ENCODE measurements at regions not wholly inside any gene's neighbourhood (a gene's known extent, or its start where the extent isn't known, plus 50 kb on each side); places are given as distances from the start of the nearest gene placed in this dataset.

DNA sequence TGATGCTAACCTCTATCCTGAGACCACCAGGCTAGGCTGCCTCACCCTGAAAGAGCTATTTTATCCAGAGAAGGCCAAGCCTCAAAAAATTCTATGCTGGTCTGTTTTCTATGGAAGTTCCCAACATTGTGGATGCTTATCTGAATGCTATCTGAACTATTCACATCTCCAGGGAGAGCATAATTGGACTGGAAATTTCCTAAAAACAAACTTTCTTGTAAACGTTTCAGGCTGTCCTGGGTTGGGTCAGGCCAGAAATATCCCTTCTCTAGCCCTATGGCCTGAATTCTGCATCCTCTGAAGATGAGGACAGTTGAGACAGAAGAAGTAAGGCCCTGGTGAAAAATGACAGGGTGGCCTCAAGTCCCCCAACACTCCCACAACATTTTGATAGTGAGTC, 706.4 kb upstream of the NR2F2 start:
- no peak overlapping the region for H3K4me3 ChIP-seq (ENCODE audit: low read depth, low read length)
- TF ChIP-seq, protein P1, sequence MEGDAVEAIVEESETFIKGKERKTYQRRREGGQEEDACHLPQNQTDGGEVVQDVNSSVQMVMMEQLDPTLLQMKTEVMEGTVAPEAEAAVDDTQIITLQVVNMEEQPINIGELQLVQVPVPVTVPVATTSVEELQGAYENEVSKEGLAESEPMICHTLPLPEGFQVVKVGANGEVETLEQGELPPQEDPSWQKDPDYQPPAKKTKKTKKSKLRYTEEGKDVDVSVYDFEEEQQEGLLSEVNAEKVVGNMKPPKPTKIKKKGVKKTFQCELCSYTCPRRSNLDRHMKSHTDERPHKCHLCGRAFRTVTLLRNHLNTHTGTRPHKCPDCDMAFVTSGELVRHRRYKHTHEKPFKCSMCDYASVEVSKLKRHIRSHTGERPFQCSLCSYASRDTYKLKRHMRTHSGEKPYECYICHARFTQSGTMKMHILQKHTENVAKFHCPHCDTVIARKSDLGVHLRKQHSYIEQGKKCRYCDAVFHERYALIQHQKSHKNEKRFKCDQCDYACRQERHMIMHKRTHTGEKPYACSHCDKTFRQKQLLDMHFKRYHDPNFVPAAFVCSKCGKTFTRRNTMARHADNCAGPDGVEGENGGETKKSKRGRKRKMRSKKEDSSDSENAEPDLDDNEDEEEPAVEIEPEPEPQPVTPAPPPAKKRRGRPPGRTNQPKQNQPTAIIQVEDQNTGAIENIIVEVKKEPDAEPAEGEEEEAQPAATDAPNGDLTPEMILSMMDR (IDR thresholded peaks at IDR 0.05; ENCODE audit: low read depth, low read length): no peak

- H3K4me3 ChIP-seq (ENCODE audit: low read depth, low read length): no peak overlapping the region
- TF ChIP-seq, protein P1 (IDR thresholded peaks at IDR 0.05; ENCODE audit: low read depth, low read length): no peak
These were observed 705.7 kb upstream of the NR2F2 start for GRCh38 chr15:95624616-95625361.

DNA sequence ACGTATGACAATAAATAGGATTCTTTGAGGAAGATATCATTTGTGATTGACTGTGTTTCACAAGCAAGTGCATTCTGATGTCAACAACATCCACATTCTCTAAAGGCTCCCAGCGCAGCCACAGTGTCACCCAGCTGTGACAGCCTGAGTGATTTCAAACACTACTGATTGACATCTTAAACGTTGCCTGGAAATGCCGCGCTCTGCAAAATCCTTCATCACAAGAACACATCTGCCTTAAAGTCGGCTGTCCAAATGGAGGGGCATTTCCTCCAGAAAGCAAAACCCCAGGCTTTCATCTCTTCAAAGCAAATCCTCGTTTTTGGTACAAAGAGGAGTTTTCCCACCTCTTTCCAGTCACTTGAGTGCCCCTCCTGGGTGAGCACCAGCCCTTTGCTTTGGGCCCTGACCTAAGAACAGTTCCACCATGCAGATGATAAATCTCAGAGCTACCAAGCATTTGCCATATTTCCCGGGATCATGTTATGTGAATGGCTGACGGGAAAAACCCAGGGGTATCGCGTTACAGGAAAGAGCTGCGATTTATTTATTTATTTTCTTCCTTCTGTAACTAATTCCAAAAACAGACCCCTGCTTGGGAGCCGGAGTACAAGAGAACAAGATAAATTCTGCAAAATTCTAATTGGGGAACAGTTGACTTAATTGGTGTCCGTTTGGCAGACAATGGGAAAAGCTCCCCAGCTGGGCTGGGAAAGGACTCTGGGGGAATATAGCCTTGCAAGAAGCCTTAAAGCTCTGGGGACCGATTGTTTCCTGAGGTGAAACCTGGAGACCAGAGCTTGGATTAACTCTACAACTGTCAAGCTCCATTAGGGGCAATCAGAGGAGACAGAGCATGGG, 703.8 kb upstream of the NR2F2 start:
- TF ChIP-seq, protein P1 (IDR thresholded peaks at IDR 0.05; ENCODE audit: low read depth, low read length): no peak
- no peak overlapping the region for H3K4me3 ChIP-seq (ENCODE audit: low read depth, low read length)

- H3K4me3 ChIP-seq (ENCODE audit: low read depth, low read length): no peak overlapping the region
- TF ChIP-seq, protein P1 (IDR thresholded peaks at IDR 0.05; ENCODE audit: low read depth, low read length): no peak
These were observed 700.9 kb upstream of the NR2F2 start for GRCh38 chr15:95629503-95630168.

- H3K4me3 ChIP-seq (ENCODE audit: low read depth, low read length): no peak overlapping the region
- TF ChIP-seq, protein P1 (IDR thresholded peaks at IDR 0.05; ENCODE audit: low read depth, low read length): no peak
These were observed 699.8 kb upstream of the NR2F2 start for GRCh38 chr15:95630683-95631082.

DNA sequence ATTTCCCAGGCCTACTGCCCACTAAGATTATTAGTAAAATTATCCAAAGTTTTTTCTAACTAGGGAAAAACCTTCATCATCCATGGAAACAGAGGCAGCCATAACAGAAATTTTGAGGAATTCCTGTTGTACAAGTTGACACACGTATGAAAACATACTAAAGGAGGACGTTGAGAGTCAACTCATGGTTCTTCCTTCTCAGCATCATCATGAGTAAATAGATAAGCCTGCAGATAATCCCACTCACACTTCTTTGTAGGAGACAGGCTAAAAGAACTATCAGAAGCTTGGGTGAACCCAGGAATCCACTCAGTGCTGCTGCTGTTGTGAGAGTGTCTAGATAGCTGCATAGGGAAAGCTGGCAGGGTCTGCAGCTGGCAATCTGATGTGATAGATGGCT, 694.8 kb upstream of the NR2F2 start:
- TF ChIP-seq, protein P1 (IDR thresholded peaks at IDR 0.05; ENCODE audit: low read depth, low read length): no peak
- H3K4me3 ChIP-seq (ENCODE audit: low read depth, low read length): no peak overlapping the region
